Colonic mucosa (tissue), 4 donors: ENCODE measurements at regions not wholly inside any gene's neighbourhood (a gene's known extent, or its start where the extent isn't known, plus 50 kb on each side); places are given as distances from the start of the nearest gene placed in this dataset.
A peak's percentile ranks its signal among the peaks of the same experiment; 100 is the strongest.

Experiments
- DNase-seq: peaks from one replicate; pipeline ENCODE4 v3.0.0-alpha.2; 2020
- H3K27ac ChIP-seq: fragments of 200-600 bp; one replicate; pipeline ENCODE4 v1.8.0; 2021
- H3K27me3 ChIP-seq: fragments of 200-600 bp; one replicate; pipeline ENCODE4 v1.8.0; 2021
- H3K36me3 ChIP-seq: fragments of 200-600 bp; one replicate; pipeline ENCODE4 v1.8.0; 2021
- H3K4me1 ChIP-seq: fragments of 200-600 bp; one replicate; pipeline ENCODE4 v1.8.0; 2021; ENCODE audit warnings: mild to moderate bottlenecking
- H3K4me3 ChIP-seq: fragments of 200-600 bp; one replicate; pipeline ENCODE4 v1.8.0; 2021
- H3K9ac ChIP-seq, 2 donors: one replicate each; pipeline ENCODE4 v1.7.0; 2013; ENCODE audit warnings: control low read depth in 2 of 2, low read depth in 2 of 2, low read length in 2 of 2
- H3K9me3 ChIP-seq: fragments of 200-600 bp; one replicate; pipeline ENCODE4 v1.8.0; 2021
- intact Hi-C: fragments of 100-400 bp; cut with DNase I; formaldehyde crosslinking; loops from one replicate; pipeline ENCODE4 v1.14.1; 2022
- TF ChIP-seq, protein P1 (sequence below): fragments of 200-600 bp; IDR thresholded peaks from one replicate; pipeline ENCODE4 v1.8.0; 2022; ENCODE audit warnings: antibody characterized with exemption, mild to moderate bottlenecking
- donor health status: healthy.
- donor health status: DM: no; HTN: no; CAD: no.
- donor health status: DM: no; HTN: no; CAD: no.

- H3K4me1 ChIP-seq: no peaks in the 10 kb centered on the region
- TF ChIP-seq, protein P1, sequence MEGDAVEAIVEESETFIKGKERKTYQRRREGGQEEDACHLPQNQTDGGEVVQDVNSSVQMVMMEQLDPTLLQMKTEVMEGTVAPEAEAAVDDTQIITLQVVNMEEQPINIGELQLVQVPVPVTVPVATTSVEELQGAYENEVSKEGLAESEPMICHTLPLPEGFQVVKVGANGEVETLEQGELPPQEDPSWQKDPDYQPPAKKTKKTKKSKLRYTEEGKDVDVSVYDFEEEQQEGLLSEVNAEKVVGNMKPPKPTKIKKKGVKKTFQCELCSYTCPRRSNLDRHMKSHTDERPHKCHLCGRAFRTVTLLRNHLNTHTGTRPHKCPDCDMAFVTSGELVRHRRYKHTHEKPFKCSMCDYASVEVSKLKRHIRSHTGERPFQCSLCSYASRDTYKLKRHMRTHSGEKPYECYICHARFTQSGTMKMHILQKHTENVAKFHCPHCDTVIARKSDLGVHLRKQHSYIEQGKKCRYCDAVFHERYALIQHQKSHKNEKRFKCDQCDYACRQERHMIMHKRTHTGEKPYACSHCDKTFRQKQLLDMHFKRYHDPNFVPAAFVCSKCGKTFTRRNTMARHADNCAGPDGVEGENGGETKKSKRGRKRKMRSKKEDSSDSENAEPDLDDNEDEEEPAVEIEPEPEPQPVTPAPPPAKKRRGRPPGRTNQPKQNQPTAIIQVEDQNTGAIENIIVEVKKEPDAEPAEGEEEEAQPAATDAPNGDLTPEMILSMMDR: no peak
- no peaks in the 10 kb centered on the region for H3K27me3 ChIP-seq
- H3K9ac ChIP-seq: no peak overlapping the region
- H3K27ac ChIP-seq: no peak overlapping the region
- H3K9me3 ChIP-seq: no peaks in the 10 kb centered on the region
- H3K36me3 ChIP-seq: no peaks in the 10 kb centered on the region
- no peak overlapping the region for H3K4me3 ChIP-seq
- intact Hi-C loops: no loop called here
- DNase-seq: peak; percentile 4
Observed at GRCh38 chr10:78905015-78905956, 163.5 kb upstream of the ZMIZ1 start.

GRCh38 chr10:78905957-78906308, 162.8 kb upstream of the ZMIZ1 start:
- TF ChIP-seq, protein P1: no peak
- Histone ChIP-seq H3K9ac (no peak overlapping the region), H3K4me1 (no peaks in the 10 kb centered on the region), H3K27ac (no peak overlapping the region), H3K27me3 (no peaks in the 10 kb centered on the region), H3K36me3 (no peaks in the 10 kb centered on the region), H3K4me3 (no peak overlapping the region), H3K9me3 (no peaks in the 10 kb centered on the region)
- intact Hi-C loops: no loop called here
- DNase-seq: no peak

- no peak overlapping the region for H3K27ac ChIP-seq
- intact Hi-C loops: no loop called here
- no peaks in the 10 kb centered on the region for H3K9me3 ChIP-seq
- no peak overlapping the region for H3K9ac ChIP-seq
- H3K36me3 ChIP-seq: no peaks in the 10 kb centered on the region
- DNase-seq: no peak
- no peaks in the 10 kb centered on the region for H3K4me1 ChIP-seq
- TF ChIP-seq, protein P1: no peak
- H3K27me3 ChIP-seq: no peaks in the 10 kb centered on the region
- H3K4me3 ChIP-seq: no peak overlapping the region
Observed at GRCh38 chr10:78906734-78907390, 161.9 kb upstream of the ZMIZ1 start.

DNA sequence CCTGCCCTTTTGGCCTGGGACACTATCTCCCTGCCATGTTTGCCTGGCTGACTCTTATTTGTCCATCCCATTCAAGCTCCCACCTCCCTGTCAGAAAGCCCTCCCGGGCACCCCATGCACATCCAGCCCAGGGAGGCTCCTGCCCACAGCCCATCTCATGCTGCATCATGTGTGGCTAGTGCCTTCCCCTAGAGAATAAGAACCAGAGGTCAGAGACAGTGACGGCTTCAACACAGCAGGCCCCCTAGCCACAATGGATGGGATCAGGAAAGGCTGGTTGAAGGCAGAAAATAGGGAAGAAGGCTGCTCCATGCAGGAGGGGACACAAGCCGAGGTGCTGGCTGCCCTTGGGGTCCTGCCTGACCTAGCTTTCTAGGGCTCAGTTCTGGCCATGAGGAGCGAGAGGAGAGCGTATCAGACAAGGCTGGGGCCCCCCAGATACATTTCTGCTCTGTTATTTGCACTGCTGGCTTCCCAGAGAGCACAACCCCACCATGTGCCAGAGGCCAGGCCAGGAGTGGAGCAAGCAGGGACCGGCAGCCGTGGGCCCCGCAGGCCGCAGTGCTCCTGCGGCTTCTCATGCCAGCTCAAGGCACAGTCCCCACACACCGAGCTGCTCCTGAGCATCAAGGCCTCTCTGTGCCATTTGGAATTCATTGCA, 161.1 kb upstream of the ZMIZ1 start:
- no peak overlapping the region for H3K27ac ChIP-seq
- no peak for DNase-seq
- H3K27me3 ChIP-seq: no peaks in the 10 kb centered on the region
- H3K4me3 ChIP-seq: no peak overlapping the region
- H3K9ac ChIP-seq: no peak overlapping the region
- H3K36me3 ChIP-seq: no peaks in the 10 kb centered on the region
- H3K9me3 ChIP-seq: no peaks in the 10 kb centered on the region
- TF ChIP-seq, protein P1: no peak
- no peaks in the 10 kb centered on the region for H3K4me1 ChIP-seq
- intact Hi-C loops: no loop called here

DNA sequence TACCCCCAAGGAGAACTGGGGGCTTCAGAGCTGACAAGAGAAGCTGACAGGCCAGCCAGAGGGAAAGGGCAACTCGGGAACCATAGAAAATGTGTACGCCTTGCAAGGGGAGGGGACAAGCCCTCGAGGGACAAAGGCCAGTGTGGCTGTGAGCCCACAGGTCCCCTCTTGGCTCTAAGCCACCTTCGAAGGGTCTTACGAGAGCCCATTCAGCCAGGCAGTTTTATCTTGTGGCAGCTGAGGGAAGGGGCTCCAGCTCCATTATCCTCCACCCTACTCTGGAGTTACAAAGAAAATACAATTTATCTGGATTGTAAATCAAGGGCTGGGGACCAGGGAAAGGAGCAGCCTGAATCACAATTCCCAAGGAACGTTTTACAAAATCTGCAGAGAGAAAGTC, 159.5 kb upstream of the ZMIZ1 start:
- no peak for DNase-seq
- Histone ChIP-seq H3K9ac (no peak overlapping the region), H3K36me3 (no peaks in the 10 kb centered on the region), H3K4me1 (peaks cover 6% of the 10 kb centered on the region), H3K9me3 (no peaks in the 10 kb centered on the region), H3K27ac (no peak overlapping the region), H3K27me3 (no peaks in the 10 kb centered on the region), H3K4me3 (no peak overlapping the region)
- TF ChIP-seq, protein P1: no peak
- intact Hi-C loops: no loop called here
